H1 (cell line): ENCODE measurements at regions not wholly inside any gene's neighbourhood (a gene's known extent, or its start where the extent isn't known, plus 50 kb on each side); places are given as distances from the start of the nearest gene placed in this dataset.

Experiments used
- CTCF ChIA-PET: fragments of 300-600 bp; sonication (Branson Sonifier 250); formaldehyde crosslinking; loops from one replicate; lab custom pipeline; 2021; ENCODE audit not compliant: partially characterized antibody; lab: Charles Lee
- POLR2A ChIA-PET: fragments of 300-600 bp; sonication (Branson Sonifier 250); formaldehyde crosslinking; loops from one replicate; lab custom pipeline; 2021; ENCODE audit warnings: inconsistent platforms; ENCODE audit not compliant: partially characterized antibody; lab: Charles Lee
- DNase-seq, 2 experiments: peaks; one replicate each; pipeline versions ENCODE4 v3.0.0 to v3.0.0-alpha.2; 2010 to 2022; ENCODE audit warnings: low spot score in 2 of 2, low read depth in 1 of 2, mixed read lengths in 1 of 2
- FAIRE-seq: peaks from 2 replicates; lab custom pipeline; 2011; peaks lifted over from hg19 to GRCh38; lab: Jason Lieb, UNC
- H2AFZ ChIP-seq: 2 replicates; pipeline ENCODE4 v1.8.1; 2012; ENCODE audit warnings: low read length, inconsistent platforms
- H2AK5ac ChIP-seq: 2 replicates; pipeline ENCODE4 v1.6.1; 2013; ENCODE audit warnings: low read depth, low read length
- H2BK120ac ChIP-seq: replicated peaks from 2 replicates; pipeline ENCODE3; 2013; ENCODE audit warnings: low read depth, low read length, inconsistent platforms
- H2BK12ac ChIP-seq: 2 replicates; pipeline ENCODE4 v1.6.1; 2013; ENCODE audit warnings: low read depth, low read length
- H2BK15ac ChIP-seq: 2 replicates; pipeline ENCODE4 v1.6.1; 2013; ENCODE audit warnings: low read length
- H2BK20ac ChIP-seq: 2 replicates; pipeline ENCODE4 v1.6.1; 2013; ENCODE audit warnings: low read length
- H2BK5ac ChIP-seq: 2 replicates; pipeline ENCODE4 v1.6.1; 2013; ENCODE audit warnings: low read depth, low read length
- H3K14ac ChIP-seq: 2 replicates; pipeline ENCODE4 v1.6.1; 2013; ENCODE audit warnings: inconsistent platforms; ENCODE audit not compliant: insufficient read length
- H3K18ac ChIP-seq: 2 replicates; pipeline ENCODE4 v1.6.1; 2013; ENCODE audit warnings: low read length; ENCODE audit errors: extremely low read depth
- H3K23ac ChIP-seq: 2 replicates; pipeline ENCODE4 v1.6.1; 2013; ENCODE audit warnings: inconsistent platforms; ENCODE audit not compliant: insufficient read length
- H3K23me2 ChIP-seq: 2 replicates; pipeline ENCODE4 v1.6.1; 2013; ENCODE audit warnings: low read depth, low read length
- H3K27ac ChIP-seq: 2 replicates; pipeline ENCODE4 v1.6.1; 2011; ENCODE audit warnings: low read depth, low read length, inconsistent platforms
- H3K27me3 ChIP-seq, 4 experiments: replicated peaks in 1 of 4; 1 replicate in 1 of 4; 2 replicates in 3 of 4; pipeline versions ENCODE4 v1.6.1 to v1.8.1; 2011 to 2013; ENCODE audit warnings: low read length in 3 of 4, mild to moderate bottlenecking in 3 of 4, inconsistent platforms in 2 of 4, mixed read lengths in 2 of 4, moderate library complexity in 1 of 4; ENCODE audit not compliant: control insufficient read depth in 3 of 4, insufficient read depth in 3 of 4; ENCODE audit errors: extremely low read depth in 1 of 4
- H3K36me3 ChIP-seq, 4 experiments: 2 replicates each; pipeline versions ENCODE4 v1.6.1 to v1.8.1; 2011 to 2013; ENCODE audit warnings: mild to moderate bottlenecking in 4 of 4, low read length in 3 of 4, moderate library complexity in 2 of 4, control low read depth in 1 of 4, inconsistent platforms in 1 of 4; ENCODE audit not compliant: insufficient read depth in 4 of 4, control insufficient read depth in 2 of 4
- H3K4ac ChIP-seq: replicated peaks from 2 replicates; pipeline ENCODE3; 2013; ENCODE audit warnings: low read length, low read depth, mixed read lengths, inconsistent platforms; ENCODE audit not compliant: insufficient read length
- H3K4me1 ChIP-seq, 4 experiments: replicated peaks in 1 of 4; 1 replicate in 1 of 4; 2 replicates in 3 of 4; pipeline versions ENCODE4 v1.6.1 to v1.8.1; 2011 to 2013; ENCODE audit warnings: low read length in 3 of 4, inconsistent platforms in 2 of 4, mixed read lengths in 1 of 4; ENCODE audit not compliant: insufficient read depth in 4 of 4, control insufficient read depth in 3 of 4
- H3K4me2 ChIP-seq, 2 experiments: 2 replicates each; pipeline versions ENCODE4 v1.6.1 to v1.8.1; 2011 to 2013; ENCODE audit warnings: low read depth in 2 of 2, low read length in 2 of 2, control low read depth in 1 of 2, inconsistent platforms in 1 of 2, mild to moderate bottlenecking in 1 of 2; ENCODE audit not compliant: insufficient read depth in 1 of 2
- H3K4me3 ChIP-seq, 4 experiments: fragments of 200-600, 300-600 bp in 1 of 4; sonication (generic), shearing (Covaris generic), sonication (Bioruptor Twin) in 1 of 4; 2 replicates each; pipeline versions ENCODE4 v1.5.1 to v1.8.1; 2011 to 2016; ENCODE audit warnings: low read length in 4 of 4, low read depth in 3 of 4, control low read depth in 2 of 4, inconsistent platforms in 2 of 4, mild to moderate bottlenecking in 2 of 4, mixed read lengths in 1 of 4, moderate library complexity in 1 of 4; ENCODE audit not compliant: insufficient read depth in 2 of 4; ENCODE audit errors: extremely low read depth in 1 of 4
- H3K56ac ChIP-seq: replicated peaks from 2 replicates; pipeline ENCODE3; 2013; ENCODE audit warnings: low read depth, mild to moderate bottlenecking, mixed read lengths, low read length, inconsistent platforms; ENCODE audit not compliant: insufficient read length
- H3K79me1 ChIP-seq: 2 replicates; pipeline ENCODE4 v1.6.1; 2013; ENCODE audit warnings: low read depth, low read length, control low read depth
- H3K79me2 ChIP-seq, 2 experiments: 2 replicates each; pipeline versions ENCODE4 v1.6.1 to v1.8.1; 2012 to 2013; ENCODE audit warnings: low read length in 2 of 2, mild to moderate bottlenecking in 2 of 2, inconsistent platforms in 1 of 2; ENCODE audit not compliant: insufficient read depth in 2 of 2, control insufficient read depth in 1 of 2
- H3K9ac ChIP-seq, 4 experiments: replicated peaks in 1 of 4; 1 replicate in 1 of 4; 2 replicates in 3 of 4; pipeline versions ENCODE4 v1.6.1 to v1.8.1; 2011 to 2013; ENCODE audit warnings: low read depth in 3 of 4, low read length in 3 of 4, control low read depth in 2 of 4, mild to moderate bottlenecking in 2 of 4, moderate library complexity in 2 of 4, inconsistent platforms in 1 of 4; ENCODE audit errors: extremely low read depth in 1 of 4
- H3K9me3 ChIP-seq, 2 experiments: 2 replicates each; pipeline versions ENCODE4 v1.6.1 to v1.8.1; 2012 to 2013; ENCODE audit warnings: mild to moderate bottlenecking in 2 of 2, moderate library complexity in 2 of 2, control low read depth in 1 of 2, inconsistent platforms in 1 of 2, low read depth in 1 of 2, low read length in 1 of 2, mixed read lengths in 1 of 2; ENCODE audit not compliant: insufficient read depth in 2 of 2
- H4K20me1 ChIP-seq, 2 experiments: replicated peaks in 1 of 2; 2 replicates each; pipeline versions ENCODE3 to v1.8.1; 2011 to 2013; ENCODE audit warnings: inconsistent platforms in 2 of 2, low read length in 2 of 2, mild to moderate bottlenecking in 1 of 2; ENCODE audit not compliant: insufficient read depth in 2 of 2, control insufficient read depth in 1 of 2
- H4K5ac ChIP-seq: 2 replicates; pipeline ENCODE4 v1.6.1; 2013; ENCODE audit warnings: low read length, low read depth, mixed read lengths, inconsistent platforms; ENCODE audit not compliant: insufficient read length
- H4K8ac ChIP-seq: 2 replicates; pipeline ENCODE4 v1.8.0; 2013; ENCODE audit warnings: mild to moderate bottlenecking, moderate library complexity, low read length, inconsistent platforms; ENCODE audit not compliant: insufficient read depth; ENCODE audit errors: extremely low read depth
- H4K91ac ChIP-seq: replicated peaks from 2 replicates; pipeline ENCODE3; 2013; ENCODE audit warnings: low read length, mixed read lengths, inconsistent platforms; ENCODE audit not compliant: insufficient read length
- BCL11A ChIP-seq, 2 experiments: IDR thresholded peaks; one replicate each; pipeline ENCODE4 v1.6.1; 2011; ENCODE audit warnings: low read depth in 2 of 2, low read length in 2 of 2, mild to moderate bottlenecking in 2 of 2
- CBX5 ChIP-seq: fragments of 300-800, 300-1000 bp; sonication (generic); IDR thresholded peaks from 2 replicates; pipeline ENCODE4 v1.7.1; 2016; ENCODE audit warnings: antibody characterized with exemption, low read length, low read depth
- CTBP2 ChIP-seq: IDR thresholded peaks from 2 replicates; pipeline ENCODE4 v1.7.0; 2011; ENCODE audit warnings: borderline replicate concordance, mild to moderate bottlenecking, moderate library complexity, mixed read lengths, low read length; ENCODE audit not compliant: insufficient read depth, insufficient read length
- GABPA ChIP-seq: IDR thresholded peaks from 2 replicates; pipeline ENCODE4 v1.6.1; 2011; ENCODE audit warnings: mild to moderate bottlenecking, low read length, moderate library complexity, borderline replicate concordance; ENCODE audit not compliant: insufficient read depth
- HDAC6 ChIP-seq: IDR thresholded peaks from one replicate; pipeline ENCODE4 v1.7.1; 2012; ENCODE audit warnings: low read depth, mild to moderate bottlenecking, inconsistent platforms, low read length, moderate library complexity
- MAFK ChIP-seq: IDR thresholded peaks from 2 replicates; pipeline ENCODE4 v1.6.1; 2012; ENCODE audit warnings: low read depth, mild to moderate bottlenecking, improper control_type of control experiment, low read length
- SIX5 ChIP-seq: IDR thresholded peaks from 2 replicates; pipeline ENCODE4 v1.6.1; 2011; ENCODE audit warnings: mild to moderate bottlenecking, low read depth, low read length
- TEAD4 ChIP-seq: IDR thresholded peaks from 2 replicates; pipeline ENCODE4 v1.6.1; 2012; ENCODE audit warnings: low read depth, low read length, inconsistent platforms, mixed read lengths
- ZNF274 ChIP-seq: IDR thresholded peaks from 2 replicates; pipeline ENCODE4 v1.7.0; 2012; ENCODE audit warnings: low read length, borderline replicate concordance; ENCODE audit errors: extremely low read depth
- WGBS, 2 experiments: shearing (Covaris generic) in 1 of 2; methylation state at CpG; one replicate each; pipeline versions ENCODE4 v1.1.6 to v1.1.7; 2013 to 2015; ENCODE audit warnings: low lambda C conversion rate in 2 of 2, mixed read lengths in 2 of 2, inconsistent platforms in 1 of 2, low coverage in 1 of 2, missing lambda C conversion rate in 1 of 2; ENCODE audit not compliant: insufficient replicate concordance in 2 of 2, insufficient coverage in 1 of 2, insufficient read length in 1 of 2; ENCODE audit errors: extremely low coverage in 1 of 2, missing lambda C conversion rate in 1 of 2; 5-methylcytosine and 5-hydroxymethylcytosine counted together

- H4K5ac ChIP-seq = no peak overlapping the region
- no peaks in the 10 kb centered on the region for H3K79me1 ChIP-seq
- H3K27ac ChIP-seq = no peak overlapping the region
- H4K20me1 ChIP-seq = no peaks in the 10 kb centered on the region
- no peak overlapping the region for H2BK5ac ChIP-seq
- H3K9me3 ChIP-seq = no peaks in the 10 kb centered on the region
- TF ChIP-seq BCL11A (IDR thresholded peaks at IDR 0.05; ENCODE audit: low read depth in 2 of 2, low read length in 2 of 2) = no peak
- TF ChIP-seq CTBP2 = no peak
- no peak for TF ChIP-seq ZNF274
- no peak for TF ChIP-seq MAFK
- no peak for TF ChIP-seq CBX5
- TF ChIP-seq GABPA = no peak
- TF ChIP-seq SIX5 = no peak
- TF ChIP-seq HDAC6 = no peak
- TF ChIP-seq TEAD4 = no peak
- TF ChIP-seq, all 59 proteins: peak for 0
- H2BK120ac ChIP-seq = no peak overlapping the region
- H3K27me3 ChIP-seq = no peaks in the 10 kb centered on the region
- no peaks in the 10 kb centered on the region for H3K79me2 ChIP-seq
- no peak overlapping the region for H3K4me3 ChIP-seq
- H3K23me2 ChIP-seq = no peaks in the 10 kb centered on the region
- no peak overlapping the region for H2BK20ac ChIP-seq
- no peak overlapping the region for H3K9ac ChIP-seq
- no peak overlapping the region for H3K14ac ChIP-seq
- H4K8ac ChIP-seq = no peak overlapping the region
- H2BK12ac ChIP-seq = no peak overlapping the region
- H3K4me1 ChIP-seq = no peaks in the 10 kb centered on the region
- no peak overlapping the region for H2AK5ac ChIP-seq
- 94% methylated on average over 5 of the region's 5 CpGs; no CpG with 5 or more reads in 1 of the 2 experiments for WGBS, 2 experiments
- H3K23ac ChIP-seq = no peak overlapping the region
- ChIA-PET CTCF (no interaction called here), POLR2A (no interaction called here)
- no peak overlapping the region for H3K4me2 ChIP-seq
- H3K56ac ChIP-seq = no peak overlapping the region
- H3K18ac ChIP-seq = no peak overlapping the region
- no peaks in the 10 kb centered on the region for H3K36me3 ChIP-seq
- no peak overlapping the region for H4K91ac ChIP-seq
- FAIRE-seq = no peak
- no peak overlapping the region for H3K4ac ChIP-seq
- no peak overlapping the region for H2AFZ ChIP-seq
- DNase-seq = no peak
- H2BK15ac ChIP-seq = no peak overlapping the region
Observed at GRCh38 chr21:28663754-28664153, 328.9 kb downstream of the LTN1 start.
